Body of pancreas (tissue), 4 donors: ENCODE measurements at regions not wholly inside any gene's neighbourhood (a gene's known extent, or its start where the extent isn't known, plus 50 kb on each side); places are given as distances from the start of the nearest gene placed in this dataset.

ENCODE experiments used
- ATAC-seq: fragments of 150-250 bp; one replicate; pipeline ENCODE4 v1.9.1; 2016
- DNase-seq, 4 donors: peaks; one replicate each; pipeline ENCODE4 v3.0.0-alpha.2; 2019
- H3K27ac ChIP-seq, 4 donors: fragments of 200-600 bp; sonication (generic); 1 replicate in 3 of 4; 2 replicates in 1 of 4; pipeline versions ENCODE4 v1.5.1 to v1.6.1; 2016 to 2019; ENCODE audit warnings: mild to moderate bottlenecking in 1 of 4, mixed read lengths in 1 of 4, moderate library complexity in 1 of 4
- H3K27me3 ChIP-seq, 2 donors: fragments of 200-600 bp; sonication (generic); one replicate each; pipeline ENCODE4 v1.6.0; 2016; ENCODE audit warnings: mild to moderate bottlenecking in 1 of 2
- H3K36me3 ChIP-seq, 2 donors: fragments of 200-600 bp; sonication (generic); replicated peaks in 1 of 2; 2 replicates each; pipeline ENCODE4 v1.5.1; 2016; ENCODE audit warnings: low read depth in 2 of 2; ENCODE audit not compliant: insufficient read depth in 1 of 2
- H3K4me1 ChIP-seq: fragments of 200-600 bp; sonication (generic); one replicate; pipeline ENCODE4 v1.6.0; 2016
- H3K4me3 ChIP-seq, 2 donors: fragments of 200-600 bp; sonication (generic); 1 replicate in 1 of 2; 2 replicates in 1 of 2; pipeline ENCODE4 v1.5.1; 2016 to 2019
- H3K9me3 ChIP-seq, 3 donors: fragments of 200-600 bp; sonication (generic); 1 replicate in 2 of 3; 2 replicates in 1 of 3; pipeline ENCODE4 v1.5.1; 2016
- POLR2A ChIP-seq, 3 donors: fragments of 450-650 bp; IDR thresholded peaks; one replicate each; pipeline ENCODE4 v1.6.1; 2016; ENCODE audit warnings: antibody characterized with exemption in 3 of 3, mild to moderate bottlenecking in 2 of 3
- WGBS, 2 donors: methylation state at CpG; one replicate each; pipeline ENCODE4 v1.1.5; 2017; 5-methylcytosine and 5-hydroxymethylcytosine counted together
- intact Hi-C: fragments of 100-400 bp; cut with DNase I; formaldehyde crosslinking; loops from one replicate; pipeline ENCODE4 v1.15.1; 2023
- TF ChIP-seq, protein P1 (sequence below), 7 experiments: fragments of 450-650 bp in 4 of 7; fragments of 200-600 bp in 3 of 7; sonication (generic) in 3 of 7; IDR thresholded peaks; one replicate each; pipeline ENCODE4 v1.5.1; 2016 to 2019; ENCODE audit warnings: antibody characterized with exemption in 7 of 7

GRCh38 chr5:88480801-88481499 is 212.3 kb upstream of the TMEM161B start:
- no peak overlapping the region for H3K27ac ChIP-seq
- WGBS, 2 donors: 58 to 60% methylated on average over 5 of the region's 5 CpGs
- no peaks in the 10 kb centered on the region for H3K27me3 ChIP-seq
- no peaks in the 10 kb centered on the region for H3K36me3 ChIP-seq
- no peaks in the 10 kb centered on the region for H3K4me1 ChIP-seq
- H3K4me3 ChIP-seq: no peak overlapping the region
- no peak for DNase-seq
- intact Hi-C loops: no loop called here
- no peak for TF ChIP-seq POLR2A (IDR thresholded peaks at IDR 0.05)
- TF ChIP-seq, protein P1, sequence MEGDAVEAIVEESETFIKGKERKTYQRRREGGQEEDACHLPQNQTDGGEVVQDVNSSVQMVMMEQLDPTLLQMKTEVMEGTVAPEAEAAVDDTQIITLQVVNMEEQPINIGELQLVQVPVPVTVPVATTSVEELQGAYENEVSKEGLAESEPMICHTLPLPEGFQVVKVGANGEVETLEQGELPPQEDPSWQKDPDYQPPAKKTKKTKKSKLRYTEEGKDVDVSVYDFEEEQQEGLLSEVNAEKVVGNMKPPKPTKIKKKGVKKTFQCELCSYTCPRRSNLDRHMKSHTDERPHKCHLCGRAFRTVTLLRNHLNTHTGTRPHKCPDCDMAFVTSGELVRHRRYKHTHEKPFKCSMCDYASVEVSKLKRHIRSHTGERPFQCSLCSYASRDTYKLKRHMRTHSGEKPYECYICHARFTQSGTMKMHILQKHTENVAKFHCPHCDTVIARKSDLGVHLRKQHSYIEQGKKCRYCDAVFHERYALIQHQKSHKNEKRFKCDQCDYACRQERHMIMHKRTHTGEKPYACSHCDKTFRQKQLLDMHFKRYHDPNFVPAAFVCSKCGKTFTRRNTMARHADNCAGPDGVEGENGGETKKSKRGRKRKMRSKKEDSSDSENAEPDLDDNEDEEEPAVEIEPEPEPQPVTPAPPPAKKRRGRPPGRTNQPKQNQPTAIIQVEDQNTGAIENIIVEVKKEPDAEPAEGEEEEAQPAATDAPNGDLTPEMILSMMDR (IDR thresholded peaks at IDR 0.05): no peak
- no peak for ATAC-seq
- H3K9me3 ChIP-seq: no peaks in the 10 kb centered on the region

- DNase-seq: peak in 3 of 4 donors; percentile 3 to 37 (median 19)
- no peaks in the 10 kb centered on the region for H3K9me3 ChIP-seq
- 31 to 33% methylated on average over 4 of the region's 4 CpGs for WGBS, 2 donors
- no peak overlapping the region for H3K27ac ChIP-seq
- H3K27me3 ChIP-seq: no peaks in the 10 kb centered on the region
- no peaks in the 10 kb centered on the region for H3K4me1 ChIP-seq
- no peak overlapping the region for H3K4me3 ChIP-seq
- intact Hi-C loops: no loop called here
- no peak for ATAC-seq
- H3K36me3 ChIP-seq: no peaks in the 10 kb centered on the region
- no peak for TF ChIP-seq POLR2A (IDR thresholded peaks at IDR 0.05)
- TF ChIP-seq, protein P1 (IDR thresholded peaks at IDR 0.05): no peak
Observed at GRCh38 chr5:88480245-88480644, 211.6 kb upstream of the TMEM161B start.

DNA sequence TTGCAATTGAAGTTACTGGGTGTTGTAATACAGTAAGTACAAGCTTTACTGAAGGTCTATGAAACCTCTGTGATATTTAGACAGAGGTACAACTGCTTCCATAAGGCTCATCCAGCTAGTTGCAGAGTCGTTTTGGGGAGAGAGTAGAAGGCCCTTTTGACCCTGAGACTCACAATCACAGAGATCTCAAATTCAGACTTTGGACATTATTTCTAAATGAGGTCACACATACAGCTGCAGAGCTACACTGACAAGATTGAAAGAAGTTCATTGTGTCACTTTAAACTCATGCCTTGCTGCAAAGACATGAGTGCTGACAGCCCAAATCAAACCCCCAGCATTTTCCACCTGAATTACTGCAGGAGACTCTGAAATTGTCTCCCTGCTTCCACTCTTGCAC is 205.9 kb upstream of the TMEM161B start:
- no peaks in the 10 kb centered on the region for H3K36me3 ChIP-seq
- no peaks in the 10 kb centered on the region for H3K9me3 ChIP-seq
- no peaks in the 10 kb centered on the region for H3K27me3 ChIP-seq
- TF ChIP-seq, protein P1 (IDR thresholded peaks at IDR 0.05): no peak
- no peak for TF ChIP-seq POLR2A (IDR thresholded peaks at IDR 0.05)
- WGBS, 2 donors: 3 to 5% methylated on average over 1 of the region's 1 CpG
- H3K27ac ChIP-seq: no peak overlapping the region
- H3K4me3 ChIP-seq: no peak overlapping the region
- intact Hi-C loops: no loop called here
- ATAC-seq (no peak), DNase-seq (no peak)
- H3K4me1 ChIP-seq: no peaks in the 10 kb centered on the region

DNA sequence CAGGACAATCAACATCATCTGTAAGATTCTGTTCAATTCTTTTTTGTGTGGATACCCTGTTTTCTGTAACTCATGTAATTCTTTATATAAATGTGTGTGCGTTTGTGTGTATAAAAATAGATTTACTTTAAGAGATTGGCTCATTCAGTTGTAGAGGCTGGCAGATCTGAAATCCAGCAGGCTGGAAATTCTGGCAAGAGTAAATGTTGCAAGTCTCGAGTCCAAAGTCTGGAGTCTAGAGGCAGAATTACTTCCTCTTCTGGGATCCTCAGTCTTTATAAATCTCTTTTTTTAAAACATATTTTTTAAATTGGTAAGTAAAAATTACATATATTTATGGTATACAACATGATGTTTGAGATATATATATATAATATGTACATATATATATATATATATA is 202.1 kb upstream of the TMEM161B start:
- no peaks in the 10 kb centered on the region for H3K4me1 ChIP-seq
- intact Hi-C loops: no loop called here
- H3K9me3 ChIP-seq: no peaks in the 10 kb centered on the region
- no peak overlapping the region for H3K4me3 ChIP-seq
- no peak for TF ChIP-seq POLR2A (IDR thresholded peaks at IDR 0.05)
- TF ChIP-seq, protein P1 (IDR thresholded peaks at IDR 0.05): no peak
- H3K27ac ChIP-seq: no peak overlapping the region
- H3K27me3 ChIP-seq: no peaks in the 10 kb centered on the region
- no peak for DNase-seq
- WGBS, 2 donors: 66 to 68% methylated on average over 2 of the region's 2 CpGs
- H3K36me3 ChIP-seq: no peaks in the 10 kb centered on the region
- no peak for ATAC-seq

DNA sequence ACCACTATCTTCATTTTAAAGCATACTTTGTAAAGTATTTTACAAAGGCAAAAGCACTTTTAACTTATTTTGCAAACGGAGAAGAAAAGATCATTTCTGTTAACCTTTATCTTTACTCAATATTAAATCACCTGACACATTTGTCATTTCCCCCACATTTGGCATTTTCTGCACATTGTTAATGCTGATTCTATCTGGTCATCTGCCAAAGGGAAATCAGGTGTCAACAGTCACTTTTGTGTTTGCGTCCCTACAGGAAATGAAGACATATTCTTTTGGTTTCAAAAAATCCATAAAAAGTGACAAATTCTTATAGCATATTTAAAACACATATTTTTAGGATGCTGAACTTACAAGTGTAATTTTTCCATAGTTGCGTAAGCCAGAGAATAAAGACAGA is 191.3 kb upstream of the TMEM161B start:
- 52 to 54% methylated on average over 3 of the region's 3 CpGs for WGBS, 2 donors
- DNase-seq (no peak), ATAC-seq (no peak)
- TF ChIP-seq, protein P1 (IDR thresholded peaks at IDR 0.05): no peak
- TF ChIP-seq POLR2A (IDR thresholded peaks at IDR 0.05): no peak
- H3K4me1 ChIP-seq: no peaks in the 10 kb centered on the region
- intact Hi-C loops: no loop called here
- no peak overlapping the region for H3K4me3 ChIP-seq
- H3K9me3 ChIP-seq: no peaks in the 10 kb centered on the region
- no peaks in the 10 kb centered on the region for H3K36me3 ChIP-seq
- no peak overlapping the region for H3K27ac ChIP-seq
- no peaks in the 10 kb centered on the region for H3K27me3 ChIP-seq
